Stomach (tissue), 8 donors: ENCODE measurements at regions not wholly inside any gene's neighbourhood (a gene's known extent, or its start where the extent isn't known, plus 50 kb on each side); places are given as distances from the start of the nearest gene placed in this dataset.

Source experiments
- DNase-seq, 2 donors: peaks; one replicate each; pipeline versions ENCODE4 v3.0.0 to v3.0.0-alpha.2; 2013 to 2019
- H3K27ac ChIP-seq, 5 donors: fragments of 200-600 bp in 4 of 5; sonication (generic) in 4 of 5; one replicate each; pipeline ENCODE4 v1.5.1; 2013 to 2019; ENCODE audit warnings: mild to moderate bottlenecking in 1 of 5, moderate library complexity in 1 of 5
- H3K27me3 ChIP-seq, 3 donors: fragments of 200-600 bp; sonication (generic); one replicate each; pipeline ENCODE4 v1.5.1; 2017 to 2019; ENCODE audit warnings: mixed run types in 1 of 3
- H3K36me3 ChIP-seq, 4 donors: fragments of 200-600 bp; sonication (generic); 1 replicate in 3 of 4; 2 replicates in 1 of 4; pipeline ENCODE4 v1.5.1; 2016 to 2019
- H3K4me1 ChIP-seq, 4 donors: fragments of 200-600 bp; sonication (generic); one replicate each; pipeline ENCODE4 v1.5.1; 2016 to 2019
- H3K4me3 ChIP-seq, 4 donors: fragments of 200-600 bp; sonication (generic) in 3 of 4; one replicate each; pipeline ENCODE4 v1.5.1; 2016 to 2019; ENCODE audit warnings: mild to moderate bottlenecking in 1 of 4
- H3K9me3 ChIP-seq, 4 donors: fragments of 200-600 bp; sonication (generic); one replicate each; pipeline ENCODE4 v1.5.1; 2016 to 2019
- EP300 ChIP-seq: sonication (generic); formaldehyde crosslinking; IDR thresholded peaks from one replicate; pipeline ENCODE4 v1.6.1; 2017; ENCODE audit warnings: antibody characterized with exemption
- POLR2A ChIP-seq, 4 donors: fragments of 450-650 bp; IDR thresholded peaks; one replicate each; pipeline ENCODE4 v1.6.1; 2016; ENCODE audit warnings: antibody characterized with exemption in 4 of 4, control low read depth in 2 of 4, mild to moderate bottlenecking in 1 of 4, moderate library complexity in 1 of 4
- POLR2AphosphoS5 ChIP-seq, 3 donors: sonication (generic); formaldehyde crosslinking; IDR thresholded peaks; one replicate each; pipeline ENCODE4 v1.6.1; 2016; ENCODE audit warnings: antibody characterized with exemption in 3 of 3
- WGBS, 5 donors: extraction: QIAGEN DNeasy Blood & Tissue Kit in 3 of 5; methylation state at CpG; one replicate each; pipeline versions ENCODE4 v1.1.5 to v1.1.7; 2013 to 2018; 5-methylcytosine and 5-hydroxymethylcytosine counted together
- intact Hi-C: fragments of 100-400 bp; cut with DNase I; formaldehyde crosslinking; loops from one replicate; pipeline ENCODE4 v1.15.1; 2023; ENCODE audit warnings: low total_unique reads
- TF ChIP-seq, protein P1 (sequence below), 7 experiments: fragments of 450-650 bp in 4 of 7; fragments of 200-600 bp in 3 of 7; sonication (generic) in 3 of 7; IDR thresholded peaks; one replicate each; pipeline ENCODE4 v1.5.1; 2016 to 2019; ENCODE audit warnings: antibody characterized with exemption in 7 of 7, control low read depth in 2 of 7, mild to moderate bottlenecking in 1 of 7
- donor health status: healthy with polysubstance abuse.
- donor health status: Bipolar disorder and iron deficiency.
- donor health status: healthy.

DNA sequence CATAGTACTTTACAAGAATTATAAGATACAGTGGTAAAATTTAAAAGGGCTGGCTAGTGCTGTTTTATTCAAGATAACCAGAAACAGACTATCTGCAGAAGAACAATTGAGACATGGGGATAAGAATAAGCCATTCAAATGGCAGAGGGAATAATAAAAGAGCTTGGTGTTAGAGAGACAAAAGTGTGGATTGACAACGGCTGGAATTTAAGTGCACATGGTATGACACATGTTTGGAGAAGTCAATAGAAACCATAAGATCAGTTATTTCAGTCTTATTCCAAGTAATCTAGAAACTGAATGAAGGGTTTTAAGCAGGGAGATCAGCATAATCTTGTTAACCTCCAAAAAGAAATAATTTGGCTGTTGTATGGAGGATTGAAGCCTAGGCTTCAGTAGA is 1205.5 kb upstream of the CITED2 start:
- Histone ChIP-seq H3K4me1 (no peaks in the 10 kb centered on the region), H3K9me3 (no peaks in the 10 kb centered on the region), H3K4me3 (no peak overlapping the region), H3K27me3 (no peaks in the 10 kb centered on the region), H3K27ac (no peak overlapping the region), H3K36me3 (no peaks in the 10 kb centered on the region)
- DNase-seq = no peak
- TF ChIP-seq EP300 (no peak), POLR2A (IDR thresholded peaks at IDR 0.05) (no peak), POLR2AphosphoS5 (IDR thresholded peaks at IDR 0.05) (no peak)
- TF ChIP-seq, protein P1, sequence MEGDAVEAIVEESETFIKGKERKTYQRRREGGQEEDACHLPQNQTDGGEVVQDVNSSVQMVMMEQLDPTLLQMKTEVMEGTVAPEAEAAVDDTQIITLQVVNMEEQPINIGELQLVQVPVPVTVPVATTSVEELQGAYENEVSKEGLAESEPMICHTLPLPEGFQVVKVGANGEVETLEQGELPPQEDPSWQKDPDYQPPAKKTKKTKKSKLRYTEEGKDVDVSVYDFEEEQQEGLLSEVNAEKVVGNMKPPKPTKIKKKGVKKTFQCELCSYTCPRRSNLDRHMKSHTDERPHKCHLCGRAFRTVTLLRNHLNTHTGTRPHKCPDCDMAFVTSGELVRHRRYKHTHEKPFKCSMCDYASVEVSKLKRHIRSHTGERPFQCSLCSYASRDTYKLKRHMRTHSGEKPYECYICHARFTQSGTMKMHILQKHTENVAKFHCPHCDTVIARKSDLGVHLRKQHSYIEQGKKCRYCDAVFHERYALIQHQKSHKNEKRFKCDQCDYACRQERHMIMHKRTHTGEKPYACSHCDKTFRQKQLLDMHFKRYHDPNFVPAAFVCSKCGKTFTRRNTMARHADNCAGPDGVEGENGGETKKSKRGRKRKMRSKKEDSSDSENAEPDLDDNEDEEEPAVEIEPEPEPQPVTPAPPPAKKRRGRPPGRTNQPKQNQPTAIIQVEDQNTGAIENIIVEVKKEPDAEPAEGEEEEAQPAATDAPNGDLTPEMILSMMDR (IDR thresholded peaks at IDR 0.05) = no peak
- intact Hi-C loops = no loop called here
- whole genome bisulfite sequencing, 5 donors = 70 to 79% (median 77%) methylated on average over 1 of the region's 1 CpG

DNA sequence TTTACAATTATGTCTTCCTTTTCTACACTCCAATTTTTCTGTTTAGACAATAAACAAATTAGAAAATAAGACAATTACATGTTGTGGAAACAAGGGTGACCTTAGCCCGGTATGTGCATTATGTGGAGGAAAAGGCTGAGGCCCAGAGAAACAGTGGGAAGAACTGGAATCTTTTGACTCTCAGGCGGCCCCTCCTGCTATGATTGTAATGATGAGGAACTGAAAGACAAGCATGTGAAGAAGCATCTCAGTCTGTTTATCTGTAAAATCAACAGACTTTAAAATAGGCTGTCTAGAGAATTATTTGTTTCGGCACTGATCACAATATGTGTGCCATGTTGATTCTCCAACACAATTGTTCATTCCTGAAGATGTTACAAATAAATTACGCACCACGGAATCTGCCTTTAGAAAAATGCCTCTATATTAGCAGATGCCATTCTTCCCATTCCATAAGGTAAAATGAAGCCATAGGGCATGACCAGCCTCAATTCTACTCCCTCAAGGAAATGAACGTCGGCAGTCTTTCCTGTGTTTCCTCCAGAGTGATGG is 1201.6 kb upstream of the CITED2 start:
- 83 to 89% (median 87%) methylated on average over 7 of the region's 7 CpGs for WGBS, 5 donors
- H3K9me3 ChIP-seq = no peaks in the 10 kb centered on the region
- no peak overlapping the region for H3K4me3 ChIP-seq
- H3K36me3 ChIP-seq = no peaks in the 10 kb centered on the region
- H3K4me1 ChIP-seq = no peaks in the 10 kb centered on the region
- no peak overlapping the region for H3K27ac ChIP-seq
- no peaks in the 10 kb centered on the region for H3K27me3 ChIP-seq
- TF ChIP-seq EP300 (no peak), POLR2A (IDR thresholded peaks at IDR 0.05) (no peak), POLR2AphosphoS5 (IDR thresholded peaks at IDR 0.05) (no peak)
- TF ChIP-seq, protein P1 (IDR thresholded peaks at IDR 0.05) = no peak
- no peak for DNase-seq
- intact Hi-C loops = no loop called here

DNA sequence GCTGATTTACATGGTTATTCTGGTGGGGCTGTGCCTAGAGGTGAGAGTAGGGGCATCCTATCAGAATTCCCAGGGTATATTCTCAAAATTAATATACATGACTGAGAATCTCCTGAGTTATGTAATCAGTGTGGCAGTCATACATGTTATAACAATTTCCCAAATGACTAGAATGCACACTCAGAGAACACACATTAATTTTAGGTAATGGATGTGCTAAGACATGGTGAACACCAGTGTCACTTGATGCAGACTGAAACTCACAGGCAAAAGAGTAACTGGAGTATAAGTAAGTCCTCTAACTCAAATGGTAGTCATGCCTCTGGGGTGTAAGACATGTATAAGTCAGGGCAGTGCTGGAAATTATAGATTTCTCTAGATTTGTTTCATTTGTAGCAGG is 1198.4 kb upstream of the CITED2 start:
- Histone ChIP-seq H3K27ac (peak overlapping the region in 1 of 5 donors; percentile 41), H3K9me3 (no peaks in the 10 kb centered on the region)
- intact Hi-C loops = no loop called here

DNA sequence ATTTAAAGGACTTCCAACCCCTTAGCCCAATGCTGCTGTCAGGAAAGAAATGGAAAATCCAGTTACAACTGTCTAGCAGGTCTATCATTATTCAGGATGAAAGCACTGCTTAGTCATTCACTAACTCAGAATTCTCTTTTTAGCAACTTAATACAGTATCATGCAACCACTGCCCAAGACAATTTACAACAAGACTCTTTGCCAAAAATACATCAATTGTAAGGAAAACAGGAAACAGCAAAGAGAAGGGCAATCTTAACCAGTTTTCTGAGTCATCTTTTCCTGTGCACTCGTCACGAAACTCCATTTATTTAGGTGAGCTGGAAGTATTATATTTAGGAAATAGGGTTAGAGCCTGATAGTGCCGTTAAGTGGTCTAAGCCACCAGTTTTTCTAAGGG is 1197.7 kb upstream of the CITED2 start:
- DNase-seq = peak in 1 of 2 donors; percentile 16
- intact Hi-C loops = no loop called here
- Histone ChIP-seq H3K9me3 (no peaks in the 10 kb centered on the region), H3K27ac (peak overlapping the region in 1 of 5 donors; percentile 41), H3K4me1 (peaks cover 0 to under 1% (median 0%) of the 10 kb centered on the region in 4 donors), H3K27me3 (no peaks in the 10 kb centered on the region), H3K36me3 (no peaks in the 10 kb centered on the region), H3K4me3 (no peak overlapping the region)
- no peak for TF ChIP-seq EP300
- no peak for TF ChIP-seq POLR2A (IDR thresholded peaks at IDR 0.05)
- 34 to 71% (median 57%) methylated on average over 3 of the region's 3 CpGs for WGBS, 5 donors

More for the DNA sequence above, 1198.4 kb upstream of the CITED2 start:
- no peak for TF ChIP-seq POLR2A (IDR thresholded peaks at IDR 0.05)
- no peak for TF ChIP-seq POLR2AphosphoS5 (IDR thresholded peaks at IDR 0.05)
- TF ChIP-seq EP300 = no peak
- TF ChIP-seq, protein P1 (IDR thresholded peaks at IDR 0.05) = no peak
- Histone ChIP-seq H3K27me3 (no peaks in the 10 kb centered on the region), H3K4me3 (no peak overlapping the region), H3K4me1 (no peaks in the 10 kb centered on the region), H3K36me3 (no peaks in the 10 kb centered on the region)
- DNase-seq = no peak

DNA sequence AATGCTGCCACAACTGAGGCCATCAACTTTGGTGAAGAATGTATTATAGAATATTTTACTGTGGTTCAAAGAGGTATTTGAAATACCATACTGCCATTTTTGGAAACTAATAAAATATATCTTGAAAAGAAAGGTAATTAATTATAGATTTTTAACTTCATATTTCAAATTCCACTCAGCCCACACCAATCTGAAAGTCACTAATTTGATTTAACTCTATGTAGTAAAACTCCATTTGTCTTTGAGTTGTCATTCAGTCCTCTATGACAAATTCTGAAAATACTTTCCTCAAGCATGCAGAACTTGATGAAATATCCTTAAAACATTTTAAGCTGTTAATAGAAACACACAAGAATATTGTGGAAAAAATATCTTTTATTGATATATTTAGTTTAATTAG is 1196.7 kb upstream of the CITED2 start:
- Histone ChIP-seq H3K36me3 (no peaks in the 10 kb centered on the region), H3K4me1 (peaks cover 0 to 10% (median 0%) of the 10 kb centered on the region in 4 donors), H3K9me3 (no peaks in the 10 kb centered on the region), H3K4me3 (no peak overlapping the region), H3K27ac (no peak overlapping the region), H3K27me3 (no peaks in the 10 kb centered on the region)
- TF ChIP-seq POLR2AphosphoS5 (IDR thresholded peaks at IDR 0.05) = no peak
- TF ChIP-seq, protein P1 (IDR thresholded peaks at IDR 0.05) = no peak
- no peak for TF ChIP-seq POLR2A (IDR thresholded peaks at IDR 0.05)
- no peak for TF ChIP-seq EP300
- intact Hi-C loops = no loop called here
- DNase-seq = no peak
